ENCODE measurements at regions not wholly inside any gene's neighbourhood (a gene's known extent, or its start where the extent isn't known, plus 50 kb on each side); places are given as distances from the start of the nearest gene placed in this dataset.

DNA sequence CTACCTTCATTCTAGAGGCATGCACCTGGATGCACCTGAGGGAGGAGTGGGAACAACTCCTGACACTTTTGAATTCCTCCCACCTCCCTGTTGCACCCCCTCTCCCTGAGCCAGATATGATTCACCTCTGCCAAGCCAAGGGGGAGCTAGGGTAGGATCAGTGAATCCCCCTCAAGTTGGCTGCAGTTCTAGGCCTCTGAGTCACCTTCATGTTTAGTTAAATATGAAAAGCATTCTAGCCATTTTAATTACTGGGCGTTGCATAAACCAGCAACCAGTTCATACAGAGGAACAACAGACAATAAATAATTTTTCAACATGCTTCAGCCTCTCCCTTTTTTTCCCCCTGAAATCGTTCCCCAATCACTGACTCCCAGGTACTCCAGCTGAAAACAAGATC lies 1440.2 kb downstream of the ADGRL3 start:
- DNase-seq: no peak
- no peaks in the 10 kb centered on the region for H3K27me3 Mint-ChIP-seq
- Histone ChIP-seq H3K9me3 (no peaks in the 10 kb centered on the region), H3K36me3 (ENCODE audit: control insufficient read depth in 2 of 2, extremely low read depth in 1 of 2, insufficient read depth in 1 of 2, low read length in 1 of 2) (no peaks in the 10 kb centered on the region), H3K4me1 (ENCODE audit: control insufficient read depth in 1 of 2, extremely low read depth in 1 of 2, insufficient read depth in 2 of 2, low read length in 2 of 2) (no peaks in the 10 kb centered on the region), H3K4me3 (ENCODE audit: control insufficient read depth in 1 of 2, extremely low read depth in 1 of 2, low read length in 1 of 2) (no peak overlapping the region), H3K27me3 (replicated peaks in 1 of 2; ENCODE audit: control insufficient read depth in 2 of 2, extremely low read depth in 1 of 2, insufficient read depth in 2 of 2, low read length in 1 of 2) (no peaks in the 10 kb centered on the region), H3K27ac (ENCODE audit: low read length) (no peak overlapping the region)
- no peaks in the 10 kb centered on the region for H3K4me1 Mint-ChIP-seq
- POLR2A ChIA-PET: no interaction called here
- no peaks in the 10 kb centered on the region for H3K36me3 Mint-ChIP-seq
- 40% methylated on average over 2 of the region's 2 CpGs for WGBS (ENCODE audit: insufficient coverage)
- H3K27ac Mint-ChIP-seq: no peak overlapping the region
- no peak overlapping the region for H3K4me3 Mint-ChIP-seq
- CTCF ChIA-PET: no interaction called here
- no peak for ATAC-seq (replicated peaks in 1 of 4)
- H3K9me3 Mint-ChIP-seq: peaks cover 4 to 25% (median 13%) of the 10 kb centered on the region in 3 donors

GRCh38 chr4:62627671-62628070 lies 1427.5 kb downstream of the ADGRL3 start:
- H3K4me3 ChIP-seq (ENCODE audit: control insufficient read depth in 1 of 2, extremely low read depth in 1 of 2, low read length in 1 of 2): no peak overlapping the region
- no peak for ATAC-seq (replicated peaks in 1 of 4)
- H3K9me3 ChIP-seq: no peaks in the 10 kb centered on the region
- Mint-ChIP-seq H3K27ac (no peak overlapping the region), H3K4me1 (no peaks in the 10 kb centered on the region), H3K36me3 (no peaks in the 10 kb centered on the region), H3K9me3 (peaks cover 11 to 26% (median 12%) of the 10 kb centered on the region in 3 donors), H3K4me3 (no peak overlapping the region), H3K27me3 (no peaks in the 10 kb centered on the region)
- no peaks in the 10 kb centered on the region for H3K4me1 ChIP-seq (ENCODE audit: control insufficient read depth in 1 of 2, extremely low read depth in 1 of 2, insufficient read depth in 2 of 2, low read length in 2 of 2)
- H3K27ac ChIP-seq (ENCODE audit: low read length): no peak overlapping the region
- no peaks in the 10 kb centered on the region for H3K27me3 ChIP-seq (replicated peaks in 1 of 2; ENCODE audit: control insufficient read depth in 2 of 2, extremely low read depth in 1 of 2, insufficient read depth in 2 of 2, low read length in 1 of 2)
- no peaks in the 10 kb centered on the region for H3K36me3 ChIP-seq (ENCODE audit: control insufficient read depth in 2 of 2, extremely low read depth in 1 of 2, insufficient read depth in 1 of 2, low read length in 1 of 2)
- WGBS (ENCODE audit: insufficient coverage): no CpG with 5 or more reads among the region's 2 CpGs
- POLR2A ChIA-PET: no interaction called here
- no peak for DNase-seq
- CTCF ChIA-PET: no interaction called here

- Mint-ChIP-seq H3K4me1 (no peaks in the 10 kb centered on the region), H3K4me3 (no peak overlapping the region), H3K9me3 (peaks cover 9 to 25% (median 10%) of the 10 kb centered on the region in 3 donors), H3K27me3 (no peaks in the 10 kb centered on the region), H3K36me3 (no peaks in the 10 kb centered on the region), H3K27ac (no peak overlapping the region)
- H3K27me3 ChIP-seq (replicated peaks in 1 of 2; ENCODE audit: control insufficient read depth in 2 of 2, extremely low read depth in 1 of 2, insufficient read depth in 2 of 2, low read length in 1 of 2): no peaks in the 10 kb centered on the region
- CTCF ChIA-PET: no interaction called here
- WGBS (ENCODE audit: insufficient coverage): no CpG with 5 or more reads among the region's 3 CpGs
- no peak for ATAC-seq (replicated peaks in 1 of 4)
- no peaks in the 10 kb centered on the region for H3K4me1 ChIP-seq (ENCODE audit: control insufficient read depth in 1 of 2, extremely low read depth in 1 of 2, insufficient read depth in 2 of 2, low read length in 2 of 2)
- H3K36me3 ChIP-seq (ENCODE audit: control insufficient read depth in 2 of 2, extremely low read depth in 1 of 2, insufficient read depth in 1 of 2, low read length in 1 of 2): no peaks in the 10 kb centered on the region
- H3K9me3 ChIP-seq: no peaks in the 10 kb centered on the region
- H3K27ac ChIP-seq (ENCODE audit: low read length): no peak overlapping the region
- H3K4me3 ChIP-seq (ENCODE audit: control insufficient read depth in 1 of 2, extremely low read depth in 1 of 2, low read length in 1 of 2): no peak overlapping the region
- POLR2A ChIA-PET: no interaction called here
- DNase-seq: no peak
Observed at GRCh38 chr4:62627141-62627540, 1427.0 kb downstream of the ADGRL3 start.

- Mint-ChIP-seq H3K36me3 (no peaks in the 10 kb centered on the region), H3K27ac (no peak overlapping the region), H3K4me3 (no peak overlapping the region), H3K27me3 (no peaks in the 10 kb centered on the region), H3K4me1 (no peaks in the 10 kb centered on the region), H3K9me3 (peaks cover 5 to 22% (median 14%) of the 10 kb centered on the region in 3 donors)
- Histone ChIP-seq H3K4me3 (ENCODE audit: control insufficient read depth in 1 of 2, extremely low read depth in 1 of 2, low read length in 1 of 2) (no peak overlapping the region), H3K36me3 (ENCODE audit: control insufficient read depth in 2 of 2, extremely low read depth in 1 of 2, insufficient read depth in 1 of 2, low read length in 1 of 2) (no peaks in the 10 kb centered on the region), H3K27me3 (replicated peaks in 1 of 2; ENCODE audit: control insufficient read depth in 2 of 2, extremely low read depth in 1 of 2, insufficient read depth in 2 of 2, low read length in 1 of 2) (no peaks in the 10 kb centered on the region), H3K9me3 (peaks cover 3% of the 10 kb centered on the region), H3K4me1 (ENCODE audit: control insufficient read depth in 1 of 2, extremely low read depth in 1 of 2, insufficient read depth in 2 of 2, low read length in 2 of 2) (no peaks in the 10 kb centered on the region), H3K27ac (ENCODE audit: low read length) (no peak overlapping the region)
- ChIA-PET POLR2A (no interaction called here), CTCF (no interaction called here)
- ATAC-seq (replicated peaks in 1 of 4) (no peak), DNase-seq (no peak)
Observed at GRCh38 chr4:62622089-62622488, 1422.0 kb downstream of the ADGRL3 start.

DNA sequence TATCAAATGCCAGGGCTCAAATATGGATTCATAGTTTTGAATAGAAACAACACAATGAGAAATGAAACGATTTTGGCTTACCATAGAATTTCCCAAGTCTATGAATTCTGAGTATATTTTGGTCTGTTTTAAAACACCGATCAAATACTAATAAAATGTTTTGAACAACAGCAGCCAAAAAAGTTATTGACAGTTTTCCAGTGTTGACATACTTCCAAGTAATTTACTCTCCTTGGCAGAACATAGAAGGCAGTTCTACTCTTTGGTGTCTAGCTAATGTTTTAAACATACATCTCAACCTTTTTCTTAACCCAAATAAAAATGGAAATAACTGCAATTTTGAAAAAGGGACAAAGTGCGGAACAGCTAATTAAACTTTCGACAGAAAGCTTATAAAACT lies 1419.8 kb downstream of the ADGRL3 start:
- Mint-ChIP-seq H3K4me3 (no peak overlapping the region), H3K9me3 (peaks cover 5 to 19% (median 12%) of the 10 kb centered on the region in 3 donors), H3K27me3 (no peaks in the 10 kb centered on the region), H3K27ac (no peak overlapping the region), H3K36me3 (no peaks in the 10 kb centered on the region), H3K4me1 (no peaks in the 10 kb centered on the region)
- Histone ChIP-seq H3K36me3 (ENCODE audit: control insufficient read depth in 2 of 2, extremely low read depth in 1 of 2, insufficient read depth in 1 of 2, low read length in 1 of 2) (no peaks in the 10 kb centered on the region), H3K27me3 (replicated peaks in 1 of 2; ENCODE audit: control insufficient read depth in 2 of 2, extremely low read depth in 1 of 2, insufficient read depth in 2 of 2, low read length in 1 of 2) (no peaks in the 10 kb centered on the region), H3K27ac (ENCODE audit: low read length) (no peak overlapping the region), H3K9me3 (peaks cover 3% of the 10 kb centered on the region), H3K4me1 (ENCODE audit: control insufficient read depth in 1 of 2, extremely low read depth in 1 of 2, insufficient read depth in 2 of 2, low read length in 2 of 2) (no peaks in the 10 kb centered on the region), H3K4me3 (ENCODE audit: control insufficient read depth in 1 of 2, extremely low read depth in 1 of 2, low read length in 1 of 2) (no peak overlapping the region)
- POLR2A ChIA-PET: no interaction called here
- DNase-seq (no peak), ATAC-seq (replicated peaks in 1 of 4) (no peak)
- CTCF ChIA-PET: no interaction called here
- WGBS (ENCODE audit: insufficient coverage): 60% methylated on average over 1 of the region's 4 CpGs

DNA sequence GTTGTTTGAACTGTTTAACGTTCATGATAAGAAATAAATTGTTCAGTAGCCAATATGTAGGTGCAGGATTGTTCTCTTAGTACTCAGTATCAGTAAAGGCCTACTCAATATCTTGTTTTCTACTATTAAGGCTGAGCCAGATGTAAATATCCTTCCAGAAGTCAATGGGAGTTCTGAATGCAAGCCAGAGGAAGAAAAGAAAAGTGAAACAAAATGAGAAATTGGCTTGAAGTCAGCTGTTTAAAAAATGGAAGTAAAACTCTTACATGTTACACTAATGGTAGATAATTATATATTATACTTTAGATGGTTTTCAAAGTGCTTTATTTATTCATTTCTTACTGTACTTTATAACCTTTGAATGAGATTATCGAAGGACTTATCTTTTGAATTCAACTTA lies 1417.9 kb downstream of the ADGRL3 start:
- DNase-seq: no peak
- Mint-ChIP-seq H3K4me3 (no peak overlapping the region), H3K9me3 (peaks cover 0 to 18% (median 12%) of the 10 kb centered on the region in 3 donors), H3K36me3 (no peaks in the 10 kb centered on the region), H3K27ac (no peak overlapping the region), H3K4me1 (no peaks in the 10 kb centered on the region), H3K27me3 (no peaks in the 10 kb centered on the region)
- H3K4me3 ChIP-seq (ENCODE audit: control insufficient read depth in 1 of 2, extremely low read depth in 1 of 2, low read length in 1 of 2): no peak overlapping the region
- POLR2A ChIA-PET: no interaction called here
- no peak overlapping the region for H3K27ac ChIP-seq (ENCODE audit: low read length)
- no peaks in the 10 kb centered on the region for H3K4me1 ChIP-seq (ENCODE audit: control insufficient read depth in 1 of 2, extremely low read depth in 1 of 2, insufficient read depth in 2 of 2, low read length in 2 of 2)
- no peaks in the 10 kb centered on the region for H3K36me3 ChIP-seq (ENCODE audit: control insufficient read depth in 2 of 2, extremely low read depth in 1 of 2, insufficient read depth in 1 of 2, low read length in 1 of 2)
- no CpG with 5 or more reads among the region's 2 CpGs for WGBS (ENCODE audit: insufficient coverage)
- no peak for ATAC-seq (replicated peaks in 1 of 4)
- no peaks in the 10 kb centered on the region for H3K27me3 ChIP-seq (replicated peaks in 1 of 2; ENCODE audit: control insufficient read depth in 2 of 2, extremely low read depth in 1 of 2, insufficient read depth in 2 of 2, low read length in 1 of 2)
- peaks cover 3% of the 10 kb centered on the region for H3K9me3 ChIP-seq
- CTCF ChIA-PET: no interaction called here

DNA sequence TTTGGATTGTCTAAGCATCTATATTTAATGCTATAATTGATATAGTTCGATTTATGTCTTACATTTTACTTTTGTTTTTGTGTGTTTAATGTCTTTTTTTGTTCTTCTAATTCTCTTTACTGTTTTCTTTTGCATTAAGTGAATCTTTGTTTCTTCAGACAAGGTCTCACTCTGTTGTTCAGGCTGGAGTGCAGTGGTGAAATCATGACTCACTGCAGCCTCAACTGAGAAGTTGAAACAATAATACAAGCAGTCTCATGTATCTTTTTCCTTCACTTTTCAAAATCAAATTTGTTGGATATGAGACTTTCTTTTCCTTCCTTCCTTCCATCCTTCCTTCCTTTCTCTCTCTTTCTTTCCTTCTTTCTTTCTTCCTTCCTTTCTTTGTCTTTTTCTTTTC lies 1401.6 kb downstream of the ADGRL3 start:
- Histone ChIP-seq H3K27me3 (replicated peaks in 1 of 2; ENCODE audit: control insufficient read depth in 2 of 2, extremely low read depth in 1 of 2, insufficient read depth in 2 of 2, low read length in 1 of 2) (no peaks in the 10 kb centered on the region), H3K9me3 (no peaks in the 10 kb centered on the region), H3K36me3 (ENCODE audit: control insufficient read depth in 2 of 2, extremely low read depth in 1 of 2, insufficient read depth in 1 of 2, low read length in 1 of 2) (no peaks in the 10 kb centered on the region), H3K4me3 (ENCODE audit: control insufficient read depth in 1 of 2, extremely low read depth in 1 of 2, low read length in 1 of 2) (no peak overlapping the region), H3K4me1 (ENCODE audit: control insufficient read depth in 1 of 2, extremely low read depth in 1 of 2, insufficient read depth in 2 of 2, low read length in 2 of 2) (no peaks in the 10 kb centered on the region), H3K27ac (ENCODE audit: low read length) (no peak overlapping the region)
- WGBS (ENCODE audit: insufficient coverage): no CpG with 5 or more reads among the region's 1 CpG
- peaks cover 0 to 12% (median 3%) of the 10 kb centered on the region in 3 donors for H3K9me3 Mint-ChIP-seq
- ATAC-seq (replicated peaks in 1 of 4) (no peak), DNase-seq (no peak)
- H3K4me3 Mint-ChIP-seq: no peak overlapping the region
- H3K27me3 Mint-ChIP-seq: no peaks in the 10 kb centered on the region
- H3K27ac Mint-ChIP-seq: no peak overlapping the region
- H3K36me3 Mint-ChIP-seq: no peaks in the 10 kb centered on the region
- no peaks in the 10 kb centered on the region for H3K4me1 Mint-ChIP-seq
- CTCF ChIA-PET: no interaction called here
- POLR2A ChIA-PET: no interaction called here
